GM06990 (cell line): ENCODE measurements at regions not wholly inside any gene's neighbourhood (a gene's known extent, or its start where the extent isn't known, plus 50 kb on each side); places are given as distances from the start of the nearest gene placed in this dataset.

ENCODE experiments used
- DNase-seq: peaks from one replicate; pipeline ENCODE4 v3.0.0-alpha.2; 2011; ENCODE audit not compliant: insufficient read length; ENCODE audit errors: extremely low read depth
- H3K27me3 ChIP-seq: replicated peaks from 2 replicates; pipeline ENCODE4 v1.6.0; 2011; ENCODE audit warnings: low read length; ENCODE audit not compliant: control insufficient read depth, insufficient read depth
- H3K36me3 ChIP-seq: 2 replicates; pipeline ENCODE4 v1.5.1; 2011; ENCODE audit warnings: low read length; ENCODE audit not compliant: control insufficient read depth, insufficient read depth
- H3K4me3 ChIP-seq: replicated peaks from 2 replicates; pipeline ENCODE4 v1.5.1; 2011; ENCODE audit warnings: low read depth, mild to moderate bottlenecking, control low read depth, low read length
- TF ChIP-seq, protein P1 (sequence below): IDR thresholded peaks from 2 replicates; pipeline ENCODE4 v1.5.1; 2011; ENCODE audit warnings: low read length, control low read depth, mild to moderate bottlenecking, inconsistent platforms; ENCODE audit not compliant: insufficient read depth, poor library complexity, severe bottlenecking

DNA sequence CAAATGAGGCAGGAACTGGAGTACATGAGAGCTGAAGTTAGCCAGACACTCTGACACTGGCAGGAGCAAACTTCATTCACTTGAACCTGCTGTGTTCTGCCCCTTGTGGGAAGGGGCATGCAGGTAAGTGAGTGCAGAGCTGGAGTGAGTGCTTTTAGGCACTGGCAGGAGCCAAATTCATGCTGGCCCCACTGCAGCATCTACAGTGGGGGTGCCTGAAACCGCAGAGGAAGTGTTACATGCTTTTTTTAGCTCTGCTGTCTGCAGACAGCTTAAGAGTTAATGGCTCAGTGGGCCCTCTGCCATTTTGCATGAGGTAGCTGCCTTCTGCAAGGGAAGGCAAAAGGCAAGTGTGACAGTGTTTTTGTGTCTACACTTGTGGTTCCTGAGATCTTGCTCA is 167.9 kb upstream of the SYNCRIP start:
- H3K27me3 ChIP-seq, result no peaks in the 10 kb centered on the region
- H3K4me3 ChIP-seq, result no peak overlapping the region
- DNase-seq, result no peak
- no peaks in the 10 kb centered on the region for H3K36me3 ChIP-seq
- TF ChIP-seq, protein P1, sequence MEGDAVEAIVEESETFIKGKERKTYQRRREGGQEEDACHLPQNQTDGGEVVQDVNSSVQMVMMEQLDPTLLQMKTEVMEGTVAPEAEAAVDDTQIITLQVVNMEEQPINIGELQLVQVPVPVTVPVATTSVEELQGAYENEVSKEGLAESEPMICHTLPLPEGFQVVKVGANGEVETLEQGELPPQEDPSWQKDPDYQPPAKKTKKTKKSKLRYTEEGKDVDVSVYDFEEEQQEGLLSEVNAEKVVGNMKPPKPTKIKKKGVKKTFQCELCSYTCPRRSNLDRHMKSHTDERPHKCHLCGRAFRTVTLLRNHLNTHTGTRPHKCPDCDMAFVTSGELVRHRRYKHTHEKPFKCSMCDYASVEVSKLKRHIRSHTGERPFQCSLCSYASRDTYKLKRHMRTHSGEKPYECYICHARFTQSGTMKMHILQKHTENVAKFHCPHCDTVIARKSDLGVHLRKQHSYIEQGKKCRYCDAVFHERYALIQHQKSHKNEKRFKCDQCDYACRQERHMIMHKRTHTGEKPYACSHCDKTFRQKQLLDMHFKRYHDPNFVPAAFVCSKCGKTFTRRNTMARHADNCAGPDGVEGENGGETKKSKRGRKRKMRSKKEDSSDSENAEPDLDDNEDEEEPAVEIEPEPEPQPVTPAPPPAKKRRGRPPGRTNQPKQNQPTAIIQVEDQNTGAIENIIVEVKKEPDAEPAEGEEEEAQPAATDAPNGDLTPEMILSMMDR, result no peak

DNA sequence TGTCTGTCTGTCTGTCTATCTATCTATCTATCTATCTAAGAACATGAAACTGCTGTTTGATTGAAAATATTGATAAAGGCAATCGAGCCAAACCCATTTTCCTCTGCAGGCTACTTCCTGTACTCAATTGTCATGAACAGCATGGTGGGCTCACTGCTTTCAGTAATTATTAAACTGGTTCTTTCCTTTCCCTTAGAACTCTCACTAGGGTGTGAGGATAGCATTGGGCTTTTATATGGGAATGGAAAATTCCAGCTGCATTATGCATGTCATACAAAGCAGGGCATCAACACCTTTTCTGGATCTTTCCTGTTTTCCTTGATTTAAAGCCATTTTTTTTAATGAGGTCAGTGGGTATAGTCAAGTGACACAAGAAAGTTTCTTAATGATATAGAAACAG is 161.0 kb upstream of the SYNCRIP start:
- TF ChIP-seq, protein P1, result no peak
- no peaks in the 10 kb centered on the region for H3K27me3 ChIP-seq
- no peak overlapping the region for H3K4me3 ChIP-seq
- no peaks in the 10 kb centered on the region for H3K36me3 ChIP-seq
- DNase-seq, result no peak

DNA sequence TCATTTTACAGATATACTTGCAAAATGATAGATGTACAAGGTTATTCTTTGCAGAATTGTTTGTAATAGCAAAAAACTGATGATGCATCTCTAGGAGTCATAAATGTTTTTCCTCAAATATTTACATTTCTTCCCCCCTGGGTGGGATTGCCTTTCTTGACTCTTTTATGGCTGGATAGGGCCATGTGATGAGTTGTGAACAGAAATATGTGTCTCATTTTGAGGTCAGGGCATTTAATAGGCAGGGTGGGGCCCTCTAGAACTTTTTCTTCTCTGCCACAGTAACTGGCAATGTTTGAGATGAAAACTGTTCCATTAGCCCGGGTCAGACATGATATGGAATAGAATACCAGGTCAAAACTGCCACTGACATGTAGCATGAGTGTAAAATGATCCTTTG is 159.5 kb upstream of the SYNCRIP start:
- TF ChIP-seq, protein P1, result no peak
- H3K4me3 ChIP-seq, result no peak overlapping the region
- H3K27me3 ChIP-seq, result no peaks in the 10 kb centered on the region
- DNase-seq, result no peak
- no peaks in the 10 kb centered on the region for H3K36me3 ChIP-seq

DNA sequence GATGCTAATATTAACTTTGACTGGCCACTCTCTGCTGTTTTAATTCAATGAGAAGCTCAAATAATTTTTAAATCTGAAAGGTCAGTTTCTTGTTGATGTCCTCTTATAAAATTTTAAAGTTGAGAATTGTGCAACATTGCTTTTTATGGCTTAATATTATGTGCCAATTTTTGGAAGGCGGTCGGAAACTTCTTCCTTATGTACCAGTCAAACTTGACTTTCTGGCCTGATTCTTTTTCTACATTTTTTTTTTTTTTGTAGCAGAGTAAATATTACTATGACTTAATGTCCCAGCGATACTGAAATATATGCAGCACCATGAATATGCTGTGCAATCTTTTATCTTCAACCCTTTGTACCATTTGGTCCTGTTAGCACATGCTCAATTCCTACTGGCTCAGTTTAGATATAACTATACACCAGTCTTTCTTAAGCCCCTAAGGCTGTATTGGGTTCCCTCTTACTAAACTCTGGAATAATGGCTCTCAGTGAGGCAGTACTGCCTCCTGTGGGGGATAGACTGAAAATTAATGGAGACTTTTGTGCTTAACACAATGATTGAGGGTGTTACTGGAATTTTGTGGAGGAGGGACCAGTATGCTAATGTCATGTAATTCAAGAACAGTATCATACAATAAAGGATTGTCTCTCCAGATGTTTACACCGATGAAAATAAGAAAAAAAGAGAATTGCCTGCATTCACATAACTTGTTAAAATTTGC is 156.4 kb upstream of the SYNCRIP start:
- no peak overlapping the region for H3K4me3 ChIP-seq
- H3K27me3 ChIP-seq, result no peaks in the 10 kb centered on the region
- no peaks in the 10 kb centered on the region for H3K36me3 ChIP-seq
- DNase-seq, result no peak
- TF ChIP-seq, protein P1, result no peak

DNA sequence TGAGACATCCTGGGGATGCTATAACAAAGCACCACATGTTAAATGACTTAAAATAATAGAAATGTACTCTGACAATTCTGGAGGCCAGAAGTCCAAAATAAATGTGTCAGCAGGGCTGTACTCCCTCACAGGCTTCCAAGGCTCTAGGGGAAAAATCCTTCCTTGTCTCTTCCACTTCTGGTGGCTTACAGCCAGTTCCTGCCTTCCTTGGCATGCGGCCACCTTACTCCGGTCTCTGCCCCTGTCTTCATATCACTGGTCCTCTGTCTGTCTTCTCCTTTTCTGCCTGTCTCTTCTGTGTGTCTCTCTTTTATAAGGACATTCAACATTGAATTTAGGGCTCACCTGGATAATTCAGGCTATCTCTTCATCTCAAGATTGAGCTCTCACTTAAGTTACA is 155.3 kb upstream of the SYNCRIP start:
- no peak overlapping the region for H3K4me3 ChIP-seq
- no peaks in the 10 kb centered on the region for H3K27me3 ChIP-seq
- H3K36me3 ChIP-seq, result no peaks in the 10 kb centered on the region
- TF ChIP-seq, protein P1, result no peak
- DNase-seq, result no peak

DNA sequence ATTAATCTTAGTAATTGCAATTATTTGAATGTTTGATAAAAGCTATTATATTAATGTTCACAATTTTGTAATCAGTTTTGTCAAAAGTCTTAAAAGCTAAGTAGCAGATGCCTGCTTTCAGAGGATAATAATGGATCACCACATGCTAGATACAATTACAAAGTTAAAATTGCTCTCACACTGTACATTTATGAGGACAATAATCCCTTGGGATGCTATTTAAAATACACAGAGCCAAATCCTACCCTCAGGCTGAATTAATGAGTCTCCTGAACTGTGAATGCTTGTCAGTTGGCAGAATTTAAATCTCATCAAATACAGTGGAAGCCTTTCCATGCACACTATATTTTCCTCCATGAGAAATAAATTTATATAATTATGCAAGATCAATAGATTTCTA is 153.3 kb upstream of the SYNCRIP start:
- TF ChIP-seq, protein P1, result no peak
- DNase-seq, result no peak

More for the DNA sequence above, 153.3 kb upstream of the SYNCRIP start:
- no peaks in the 10 kb centered on the region for H3K36me3 ChIP-seq
- no peak overlapping the region for H3K4me3 ChIP-seq
- H3K27me3 ChIP-seq, result no peaks in the 10 kb centered on the region
